ENCODE measurements at regions not wholly inside any gene's neighbourhood (a gene's known extent, or its start where the extent isn't known, plus 50 kb on each side); places are given as distances from the start of the nearest gene placed in this dataset.

- no peaks in the 10 kb centered on the region for H3K36me3 ChIP-seq
- no peaks in the 10 kb centered on the region for H3K27me3 ChIP-seq
- H3K9me3 ChIP-seq: no peaks in the 10 kb centered on the region
- no peaks in the 10 kb centered on the region for H3K4me1 ChIP-seq
- H3K4me3 ChIP-seq: no peak overlapping the region
- no peak for TF ChIP-seq POLR2A (IDR thresholded peaks at IDR 0.05)
- TF ChIP-seq, protein P1, sequence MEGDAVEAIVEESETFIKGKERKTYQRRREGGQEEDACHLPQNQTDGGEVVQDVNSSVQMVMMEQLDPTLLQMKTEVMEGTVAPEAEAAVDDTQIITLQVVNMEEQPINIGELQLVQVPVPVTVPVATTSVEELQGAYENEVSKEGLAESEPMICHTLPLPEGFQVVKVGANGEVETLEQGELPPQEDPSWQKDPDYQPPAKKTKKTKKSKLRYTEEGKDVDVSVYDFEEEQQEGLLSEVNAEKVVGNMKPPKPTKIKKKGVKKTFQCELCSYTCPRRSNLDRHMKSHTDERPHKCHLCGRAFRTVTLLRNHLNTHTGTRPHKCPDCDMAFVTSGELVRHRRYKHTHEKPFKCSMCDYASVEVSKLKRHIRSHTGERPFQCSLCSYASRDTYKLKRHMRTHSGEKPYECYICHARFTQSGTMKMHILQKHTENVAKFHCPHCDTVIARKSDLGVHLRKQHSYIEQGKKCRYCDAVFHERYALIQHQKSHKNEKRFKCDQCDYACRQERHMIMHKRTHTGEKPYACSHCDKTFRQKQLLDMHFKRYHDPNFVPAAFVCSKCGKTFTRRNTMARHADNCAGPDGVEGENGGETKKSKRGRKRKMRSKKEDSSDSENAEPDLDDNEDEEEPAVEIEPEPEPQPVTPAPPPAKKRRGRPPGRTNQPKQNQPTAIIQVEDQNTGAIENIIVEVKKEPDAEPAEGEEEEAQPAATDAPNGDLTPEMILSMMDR (IDR thresholded peaks at IDR 0.05): no peak
- intact Hi-C loops (cut with DNase I; ENCODE audit: low total_unique reads): no loop called here
- H3K27ac ChIP-seq: no peak overlapping the region
- no peak for DNase-seq
Measured at GRCh38 chr6:134447883-134448387, 130.0 kb upstream of the SGK1 start.

DNA sequence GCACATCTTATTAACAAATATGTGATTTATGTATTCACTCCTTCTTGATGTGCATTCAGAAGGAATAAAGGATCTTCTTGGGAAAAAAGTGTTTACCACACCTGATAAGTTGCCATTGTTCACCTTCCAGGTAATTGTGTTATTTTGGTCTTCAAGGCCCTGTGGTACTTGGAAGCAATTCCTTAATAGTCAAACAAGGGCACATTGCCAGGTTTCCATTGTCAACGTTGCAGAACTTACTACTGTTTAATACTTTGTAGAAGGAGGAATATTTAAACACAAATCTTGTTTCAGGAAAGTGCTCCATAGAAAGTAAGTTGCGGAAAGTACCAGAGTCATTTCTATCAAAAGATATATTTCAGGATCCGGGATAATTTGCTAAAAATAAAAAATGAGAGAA, 129.5 kb upstream of the SGK1 start:
- no peaks in the 10 kb centered on the region for H3K4me1 ChIP-seq
- no peaks in the 10 kb centered on the region for H3K9me3 ChIP-seq
- H3K4me3 ChIP-seq: no peak overlapping the region
- intact Hi-C loops (cut with DNase I; ENCODE audit: low total_unique reads): no loop called here
- TF ChIP-seq, protein P1 (IDR thresholded peaks at IDR 0.05): no peak
- no peak for TF ChIP-seq POLR2A (IDR thresholded peaks at IDR 0.05)
- no peak overlapping the region for H3K27ac ChIP-seq
- no peak for DNase-seq
- H3K27me3 ChIP-seq: no peaks in the 10 kb centered on the region
- H3K36me3 ChIP-seq: no peaks in the 10 kb centered on the region

DNA sequence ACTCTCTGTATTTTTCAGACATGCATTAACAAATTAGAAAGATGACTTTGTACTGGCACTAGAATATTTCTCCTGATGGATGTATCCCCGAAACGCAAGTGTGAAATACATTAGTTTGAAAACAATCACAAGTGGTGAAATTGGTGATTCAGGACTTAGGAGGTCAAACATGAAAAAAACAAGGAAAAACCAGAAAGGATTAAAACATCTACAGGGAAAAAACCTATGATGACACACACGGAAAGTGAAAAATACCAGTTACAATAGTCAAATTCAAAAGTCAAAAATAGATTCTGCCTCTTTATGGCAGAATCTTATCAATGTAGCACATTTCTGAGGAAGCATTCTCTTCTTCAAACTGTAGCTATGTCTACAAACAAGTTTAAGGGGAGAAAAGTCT, 129.0 kb upstream of the SGK1 start:
- no peak for DNase-seq
- Histone ChIP-seq H3K36me3 (no peaks in the 10 kb centered on the region), H3K27me3 (no peaks in the 10 kb centered on the region), H3K9me3 (no peaks in the 10 kb centered on the region), H3K4me3 (no peak overlapping the region), H3K27ac (no peak overlapping the region), H3K4me1 (no peaks in the 10 kb centered on the region)
- intact Hi-C loops (cut with DNase I; ENCODE audit: low total_unique reads): no loop called here
- no peak for TF ChIP-seq POLR2A (IDR thresholded peaks at IDR 0.05)
- TF ChIP-seq, protein P1 (IDR thresholded peaks at IDR 0.05): no peak

DNA sequence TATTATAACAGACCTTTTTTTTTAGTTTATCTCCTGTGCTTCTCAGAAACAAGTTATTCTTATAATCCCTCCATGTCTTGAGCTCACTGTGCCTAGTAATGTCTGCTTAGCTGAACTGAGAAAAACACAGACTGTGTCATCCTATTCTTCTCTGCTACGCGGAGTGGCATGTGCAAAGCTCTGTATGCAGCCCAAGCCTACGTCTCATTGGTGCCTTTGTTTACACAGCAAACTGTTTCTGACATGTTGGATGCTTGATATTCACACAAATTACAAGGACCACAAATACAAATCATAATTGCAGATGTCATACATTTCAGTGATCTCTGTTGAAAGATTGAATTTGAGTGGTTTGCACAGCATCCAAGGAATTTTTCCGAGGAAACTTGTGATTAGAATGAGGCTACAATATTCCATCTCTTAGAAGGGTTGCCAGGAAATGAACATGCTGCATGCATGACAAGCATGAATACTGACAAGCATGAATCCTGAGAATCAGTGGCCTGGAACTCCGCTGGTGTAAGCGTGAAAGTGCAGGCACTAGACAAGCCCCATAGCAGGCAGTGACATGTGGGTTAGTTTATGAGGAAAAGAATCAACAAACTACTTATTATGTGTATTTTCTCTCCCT, 128.4 kb upstream of the SGK1 start:
- no peak for TF ChIP-seq POLR2A (IDR thresholded peaks at IDR 0.05)
- TF ChIP-seq, protein P1 (IDR thresholded peaks at IDR 0.05): no peak
- Histone ChIP-seq H3K27ac (no peak overlapping the region), H3K36me3 (no peaks in the 10 kb centered on the region), H3K27me3 (no peaks in the 10 kb centered on the region), H3K9me3 (no peaks in the 10 kb centered on the region), H3K4me3 (no peak overlapping the region), H3K4me1 (no peaks in the 10 kb centered on the region)
- intact Hi-C loops (cut with DNase I; ENCODE audit: low total_unique reads): no loop called here
- DNase-seq: no peak

DNA sequence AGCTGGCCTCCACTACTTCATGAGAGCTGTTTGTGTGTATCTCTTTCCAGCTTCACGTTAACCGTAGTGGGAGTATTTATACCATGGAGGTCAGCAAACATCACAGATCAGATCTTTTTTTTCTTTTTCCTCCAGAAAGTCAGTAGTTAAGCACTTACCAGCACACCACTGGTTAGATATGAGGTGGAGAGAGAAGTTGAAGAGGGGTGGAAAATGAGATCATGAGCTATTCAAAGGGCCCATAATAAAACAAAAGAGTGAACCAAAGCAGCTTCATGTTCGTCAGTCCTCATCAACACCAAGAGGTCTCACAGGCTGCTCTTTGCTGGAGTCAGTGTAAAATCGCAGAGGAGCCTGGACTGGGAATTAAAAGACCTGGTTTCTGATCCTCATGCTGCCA, 125.1 kb upstream of the SGK1 start:
- no peak overlapping the region for H3K4me3 ChIP-seq
- no peaks in the 10 kb centered on the region for H3K4me1 ChIP-seq
- H3K36me3 ChIP-seq: no peaks in the 10 kb centered on the region
- H3K27me3 ChIP-seq: no peaks in the 10 kb centered on the region
- H3K9me3 ChIP-seq: no peaks in the 10 kb centered on the region
- no peak for DNase-seq
- no peak overlapping the region for H3K27ac ChIP-seq
- TF ChIP-seq POLR2A (IDR thresholded peaks at IDR 0.05): no peak
- TF ChIP-seq, protein P1 (IDR thresholded peaks at IDR 0.05): no peak
- intact Hi-C loops (cut with DNase I; ENCODE audit: low total_unique reads): no loop called here

All from uterus (tissue), 3 donors.